WTC11 (cell line): ENCODE measurements at regions not wholly inside any gene's neighbourhood (a gene's known extent, or its start where the extent isn't known, plus 50 kb on each side); places are given as distances from the start of the nearest gene placed in this dataset.

ENCODE experiments used
- ATAC-seq: fragments of 200-7000 bp; cut with Tn5 transposase; 2 replicates; pipeline ENCODE4 v1.10.0; 2021; ENCODE audit warnings: mild to moderate bottlenecking, moderate library complexity
- CTCF ChIA-PET: fragments of 300-600 bp; sonication (Branson Sonifier 250); formaldehyde crosslinking; loops from one replicate; lab custom pipeline; 2021; ENCODE audit warnings: antibody characterized with exemption; lab: Charles Lee
- POLR2A ChIA-PET: fragments of 350-600 bp; sonication (Branson Sonifier 250); formaldehyde crosslinking; loops from one replicate; lab custom pipeline; 2021; ENCODE audit warnings: antibody characterized with exemption; lab: Charles Lee
- DNase-seq: peaks from one replicate; pipeline ENCODE4 v3.0.0; 2021; ENCODE audit warnings: low spot score
- H3K27ac Mint-ChIP-seq: 2 replicates; pipeline ENCODE4 v1.8.0; 2021; ENCODE audit warnings: mixed read lengths
- H3K27me3 Mint-ChIP-seq: 2 replicates; pipeline ENCODE4 v1.8.0; 2021; ENCODE audit warnings: low read depth, mild to moderate bottlenecking, moderate library complexity, mixed read lengths
- H3K36me3 Mint-ChIP-seq: 2 replicates; pipeline ENCODE4 v1.8.0; 2021; ENCODE audit warnings: mixed read lengths
- H3K4me1 Mint-ChIP-seq: 2 replicates; pipeline ENCODE4 v1.8.0; 2022; ENCODE audit warnings: mixed read lengths
- H3K4me3 Mint-ChIP-seq: 2 replicates; pipeline ENCODE4 v1.8.0; 2021; ENCODE audit warnings: mild to moderate bottlenecking, moderate library complexity, mixed read lengths
- H3K9me3 Mint-ChIP-seq: 2 replicates; pipeline ENCODE4 v1.8.0; 2021; ENCODE audit warnings: mixed read lengths
- E2F1 ChIP-seq: sonication (generic); formaldehyde crosslinking; IDR thresholded peaks from 2 replicates; pipeline ENCODE4 v1.8.0; 2022; ENCODE audit warnings: mild to moderate bottlenecking, missing genetic modification reagents
- IRF1 ChIP-seq: sonication (generic); formaldehyde crosslinking; IDR thresholded peaks from 2 replicates; pipeline ENCODE4 v1.8.0; 2023; ENCODE audit warnings: missing genetic modification reagents
- NFE2L1 ChIP-seq: sonication (generic); formaldehyde crosslinking; IDR thresholded peaks from 2 replicates; pipeline ENCODE4 v1.8.1; 2023; ENCODE audit warnings: missing genetic modification reagents
- NR2C2 ChIP-seq: sonication (generic); formaldehyde crosslinking; IDR thresholded peaks from 2 replicates; pipeline ENCODE4 v1.8.0; 2022; ENCODE audit warnings: mild to moderate bottlenecking, missing genetic modification reagents
- RELA ChIP-seq: sonication (generic); formaldehyde crosslinking; IDR thresholded peaks from 2 replicates; pipeline ENCODE4 v1.8.1; 2022; ENCODE audit warnings: missing genetic modification reagents, mild to moderate bottlenecking, borderline replicate concordance
- ZNF121 ChIP-seq: sonication (generic); formaldehyde crosslinking; IDR thresholded peaks from 2 replicates; pipeline ENCODE4 v1.8.0; 2023; ENCODE audit warnings: missing genetic modification reagents
- ZNF232 ChIP-seq: sonication (generic); formaldehyde crosslinking; IDR thresholded peaks from 2 replicates; pipeline ENCODE4 v1.8.0; 2022; ENCODE audit warnings: mild to moderate bottlenecking, missing genetic modification reagents
- ZNF317 ChIP-seq: sonication (generic); formaldehyde crosslinking; IDR thresholded peaks from 2 replicates; pipeline ENCODE4 v1.8.1; 2023; ENCODE audit warnings: low read depth, mild to moderate bottlenecking, moderate library complexity, missing genetic modification reagents, borderline replicate concordance
- TF ChIP-seq, protein P1 (sequence below): fragments of 250-450 bp; sonication (Bioruptor Pico); IDR thresholded peaks from 2 replicates; pipeline ENCODE4 v1.9.0; 2021; ENCODE audit warnings: mild to moderate bottlenecking, borderline replicate concordance
- TF ChIP-seq, protein P2 (sequence below): sonication (generic); formaldehyde crosslinking; IDR thresholded peaks from 2 replicates; pipeline ENCODE4 v1.8.1; 2023; ENCODE audit warnings: mild to moderate bottlenecking, missing genetic modification reagents, borderline replicate concordance

DNA sequence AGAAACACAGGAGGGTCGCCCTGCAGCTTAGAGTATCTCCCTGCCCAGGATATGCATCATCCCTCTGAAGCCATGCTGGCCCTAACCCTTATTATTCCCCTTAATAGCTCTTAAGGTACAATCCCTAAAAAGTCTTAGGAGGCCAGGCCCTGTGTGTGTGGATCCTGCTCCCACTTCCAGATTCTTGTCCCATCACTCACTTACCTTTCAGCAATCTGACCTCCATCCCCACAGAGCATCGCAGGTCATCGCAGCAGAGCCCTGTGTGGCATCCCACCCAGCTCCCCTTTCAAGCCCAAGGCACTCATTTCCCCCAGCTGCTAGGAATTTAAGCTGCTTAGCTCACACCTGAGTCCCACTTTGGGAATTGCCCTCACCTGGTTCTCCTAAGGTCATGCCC is 223.8 kb upstream of the SMLR1 start (continued):
- TF ChIP-seq, protein P1, sequence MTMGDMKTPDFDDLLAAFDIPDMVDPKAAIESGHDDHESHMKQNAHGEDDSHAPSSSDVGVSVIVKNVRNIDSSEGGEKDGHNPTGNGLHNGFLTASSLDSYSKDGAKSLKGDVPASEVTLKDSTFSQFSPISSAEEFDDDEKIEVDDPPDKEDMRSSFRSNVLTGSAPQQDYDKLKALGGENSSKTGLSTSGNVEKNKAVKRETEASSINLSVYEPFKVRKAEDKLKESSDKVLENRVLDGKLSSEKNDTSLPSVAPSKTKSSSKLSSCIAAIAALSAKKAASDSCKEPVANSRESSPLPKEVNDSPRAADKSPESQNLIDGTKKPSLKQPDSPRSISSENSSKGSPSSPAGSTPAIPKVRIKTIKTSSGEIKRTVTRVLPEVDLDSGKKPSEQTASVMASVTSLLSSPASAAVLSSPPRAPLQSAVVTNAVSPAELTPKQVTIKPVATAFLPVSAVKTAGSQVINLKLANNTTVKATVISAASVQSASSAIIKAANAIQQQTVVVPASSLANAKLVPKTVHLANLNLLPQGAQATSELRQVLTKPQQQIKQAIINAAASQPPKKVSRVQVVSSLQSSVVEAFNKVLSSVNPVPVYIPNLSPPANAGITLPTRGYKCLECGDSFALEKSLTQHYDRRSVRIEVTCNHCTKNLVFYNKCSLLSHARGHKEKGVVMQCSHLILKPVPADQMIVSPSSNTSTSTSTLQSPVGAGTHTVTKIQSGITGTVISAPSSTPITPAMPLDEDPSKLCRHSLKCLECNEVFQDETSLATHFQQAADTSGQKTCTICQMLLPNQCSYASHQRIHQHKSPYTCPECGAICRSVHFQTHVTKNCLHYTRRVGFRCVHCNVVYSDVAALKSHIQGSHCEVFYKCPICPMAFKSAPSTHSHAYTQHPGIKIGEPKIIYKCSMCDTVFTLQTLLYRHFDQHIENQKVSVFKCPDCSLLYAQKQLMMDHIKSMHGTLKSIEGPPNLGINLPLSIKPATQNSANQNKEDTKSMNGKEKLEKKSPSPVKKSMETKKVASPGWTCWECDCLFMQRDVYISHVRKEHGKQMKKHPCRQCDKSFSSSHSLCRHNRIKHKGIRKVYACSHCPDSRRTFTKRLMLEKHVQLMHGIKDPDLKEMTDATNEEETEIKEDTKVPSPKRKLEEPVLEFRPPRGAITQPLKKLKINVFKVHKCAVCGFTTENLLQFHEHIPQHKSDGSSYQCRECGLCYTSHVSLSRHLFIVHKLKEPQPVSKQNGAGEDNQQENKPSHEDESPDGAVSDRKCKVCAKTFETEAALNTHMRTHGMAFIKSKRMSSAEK (CRISPR knock-in tag) = no peak
- TF ChIP-seq ZNF317 (CRISPR knock-in tag) = no peak
- no peak for TF ChIP-seq ZNF121 (CRISPR knock-in tag)
- TF ChIP-seq NFE2L1 (CRISPR knock-in tag) = no peak
- no peak for TF ChIP-seq ZNF232 (CRISPR knock-in tag)
- TF ChIP-seq E2F1 (CRISPR knock-in tag) = no peak
- TF ChIP-seq RELA (CRISPR knock-in tag) = no peak
- no peak for TF ChIP-seq NR2C2 (CRISPR knock-in tag)
- TF ChIP-seq, protein P2, sequence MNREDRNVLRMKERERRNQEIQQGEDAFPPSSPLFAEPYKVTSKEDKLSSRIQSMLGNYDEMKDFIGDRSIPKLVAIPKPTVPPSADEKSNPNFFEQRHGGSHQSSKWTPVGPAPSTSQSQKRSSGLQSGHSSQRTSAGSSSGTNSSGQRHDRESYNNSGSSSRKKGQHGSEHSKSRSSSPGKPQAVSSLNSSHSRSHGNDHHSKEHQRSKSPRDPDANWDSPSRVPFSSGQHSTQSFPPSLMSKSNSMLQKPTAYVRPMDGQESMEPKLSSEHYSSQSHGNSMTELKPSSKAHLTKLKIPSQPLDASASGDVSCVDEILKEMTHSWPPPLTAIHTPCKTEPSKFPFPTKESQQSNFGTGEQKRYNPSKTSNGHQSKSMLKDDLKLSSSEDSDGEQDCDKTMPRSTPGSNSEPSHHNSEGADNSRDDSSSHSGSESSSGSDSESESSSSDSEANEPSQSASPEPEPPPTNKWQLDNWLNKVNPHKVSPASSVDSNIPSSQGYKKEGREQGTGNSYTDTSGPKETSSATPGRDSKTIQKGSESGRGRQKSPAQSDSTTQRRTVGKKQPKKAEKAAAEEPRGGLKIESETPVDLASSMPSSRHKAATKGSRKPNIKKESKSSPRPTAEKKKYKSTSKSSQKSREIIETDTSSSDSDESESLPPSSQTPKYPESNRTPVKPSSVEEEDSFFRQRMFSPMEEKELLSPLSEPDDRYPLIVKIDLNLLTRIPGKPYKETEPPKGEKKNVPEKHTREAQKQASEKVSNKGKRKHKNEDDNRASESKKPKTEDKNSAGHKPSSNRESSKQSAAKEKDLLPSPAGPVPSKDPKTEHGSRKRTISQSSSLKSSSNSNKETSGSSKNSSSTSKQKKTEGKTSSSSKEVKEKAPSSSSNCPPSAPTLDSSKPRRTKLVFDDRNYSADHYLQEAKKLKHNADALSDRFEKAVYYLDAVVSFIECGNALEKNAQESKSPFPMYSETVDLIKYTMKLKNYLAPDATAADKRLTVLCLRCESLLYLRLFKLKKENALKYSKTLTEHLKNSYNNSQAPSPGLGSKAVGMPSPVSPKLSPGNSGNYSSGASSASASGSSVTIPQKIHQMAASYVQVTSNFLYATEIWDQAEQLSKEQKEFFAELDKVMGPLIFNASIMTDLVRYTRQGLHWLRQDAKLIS (CRISPR knock-in tag) = no peak

DNA sequence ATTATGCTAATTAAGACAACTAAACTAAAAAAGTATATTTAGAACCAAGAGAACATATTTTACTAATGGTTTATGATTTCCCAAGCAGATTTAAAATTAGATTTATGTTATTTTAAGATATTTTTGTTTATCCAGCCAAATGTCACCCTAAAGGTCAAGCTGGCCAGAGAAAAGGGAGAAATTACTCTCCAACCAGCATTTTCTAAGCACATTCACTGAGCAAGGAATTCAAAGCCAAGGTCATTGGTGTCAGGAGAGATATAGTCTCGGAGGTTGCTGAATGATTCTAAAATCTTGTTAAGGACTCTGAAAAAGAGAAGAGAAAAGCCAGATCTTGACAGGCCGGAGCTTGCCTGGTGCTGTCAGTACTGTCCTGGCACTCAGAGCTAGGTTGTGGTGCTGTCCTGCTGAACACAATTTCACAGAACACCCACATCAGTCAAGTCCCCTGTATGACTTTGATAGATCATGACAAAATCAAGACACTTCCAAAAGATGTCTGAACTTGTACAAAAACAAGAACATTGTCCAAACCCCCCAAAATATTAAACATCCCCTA is 222.3 kb upstream of the SMLR1 start:
- no peak for TF ChIP-seq IRF1
- TF ChIP-seq, protein P1 (CRISPR knock-in tag) = no peak
- H3K27ac Mint-ChIP-seq = no peak overlapping the region
- no peaks in the 10 kb centered on the region for H3K9me3 Mint-ChIP-seq
- H3K36me3 Mint-ChIP-seq = no peaks in the 10 kb centered on the region
- no peak for DNase-seq
- H3K27me3 Mint-ChIP-seq = no peaks in the 10 kb centered on the region
- no peak for ATAC-seq
- CTCF ChIA-PET = no interaction called here
- no peak overlapping the region for H3K4me3 Mint-ChIP-seq
- POLR2A ChIA-PET = no interaction called here
- peaks cover 11% of the 10 kb centered on the region for H3K4me1 Mint-ChIP-seq
